Esophagus squamous epithelium (tissue), 4 donors: ENCODE measurements at regions not wholly inside any gene's neighbourhood (a gene's known extent, or its start where the extent isn't known, plus 50 kb on each side); places are given as distances from the start of the nearest gene placed in this dataset.

ENCODE experiments used
- CTCF ChIP-seq, 6 experiments: fragments of 450-650 bp in 4 of 6; fragments of 200-600 bp in 2 of 6; sonication (generic) in 2 of 6; IDR thresholded peaks; one replicate each; pipeline ENCODE4 v1.5.1; 2016 to 2019; ENCODE audit warnings: antibody characterized with exemption in 6 of 6, mild to moderate bottlenecking in 4 of 6, moderate library complexity in 4 of 6
- POLR2A ChIP-seq, 4 donors: fragments of 450-650 bp; IDR thresholded peaks; one replicate each; pipeline ENCODE4 v1.6.1; 2017; ENCODE audit warnings: antibody characterized with exemption in 4 of 4, mild to moderate bottlenecking in 4 of 4, moderate library complexity in 3 of 4

- no peak for TF ChIP-seq CTCF (IDR thresholded peaks at IDR 0.05)
- no peak for TF ChIP-seq POLR2A (IDR thresholded peaks at IDR 0.05)
Measured at GRCh38 chr20:39243962-39244361, 281.8 kb downstream of the DHX35 start.
